Activated T-cell treated with anti-CD3 and anti-CD28 coated beads, Interleukin-2, amount 50 U/mL, for 24 hours (primary cell): ENCODE measurements at regions not wholly inside any gene's neighbourhood (a gene's known extent, or its start where the extent isn't known, plus 50 kb on each side); places are given as distances from the start of the nearest gene placed in this dataset.
"Not testable (repeated sequence)": the region's sequence is repeated elsewhere in the genome, so short reads cannot be mapped to it uniquely, and the experiment has no call there.

Source experiments
- DNase-seq: peaks from one replicate; pipeline ENCODE4 v3.0.0-alpha.2; 2020
- H3K27ac Mint-ChIP-seq: 2 replicates; pipeline ENCODE4 v1.8.0; 2020; ENCODE audit warnings: mild to moderate bottlenecking, mixed read lengths
- H3K27me3 Mint-ChIP-seq: 2 replicates; pipeline ENCODE4 v1.8.0; 2020; ENCODE audit warnings: mixed read lengths
- H3K36me3 Mint-ChIP-seq: 2 replicates; pipeline ENCODE4 v1.8.0; 2020; ENCODE audit warnings: low read depth, mixed read lengths
- H3K4me1 Mint-ChIP-seq: 2 replicates; pipeline ENCODE4 v1.8.0; 2020; ENCODE audit warnings: low read depth, mixed read lengths
- H3K4me3 Mint-ChIP-seq: 2 replicates; pipeline ENCODE4 v1.8.0; 2020; ENCODE audit warnings: mild to moderate bottlenecking, moderate library complexity, mixed read lengths
- H3K9me3 Mint-ChIP-seq: 2 replicates; pipeline ENCODE4 v1.8.0; 2020; ENCODE audit warnings: mixed read lengths

GRCh38 chr12:131466932-131467331 is 244.0 kb upstream of the SFSWAP start:
- Mint-ChIP-seq H3K4me3 (no peak overlapping the region), H3K27ac (no peak overlapping the region), H3K36me3 (no peaks in the 10 kb centered on the region), H3K4me1 (no peaks in the 10 kb centered on the region), H3K9me3 (no peaks in the 10 kb centered on the region), H3K27me3 (peaks cover 4% of the 10 kb centered on the region)
- DNase-seq: no peak

DNA sequence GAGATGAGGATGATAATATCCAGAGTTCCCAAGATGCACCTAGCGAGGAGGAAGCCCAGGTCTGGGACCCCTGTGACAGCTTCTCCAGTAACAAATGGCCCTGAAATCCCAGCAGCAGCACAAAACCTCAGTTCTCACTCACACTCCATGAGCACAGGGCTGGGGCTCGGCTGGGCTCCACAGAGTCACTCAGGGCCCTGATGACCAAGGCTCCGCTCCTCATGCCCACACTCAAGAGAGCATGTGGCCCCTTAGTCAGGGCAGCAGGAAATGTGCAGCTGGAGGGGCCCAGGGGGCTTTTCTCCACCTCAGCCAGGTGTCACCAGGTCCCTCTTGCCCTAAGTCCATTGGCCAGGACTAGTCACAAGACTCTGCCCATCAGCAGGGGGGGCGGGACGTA is 242.7 kb upstream of the SFSWAP start:
- H3K4me1 Mint-ChIP-seq: no peaks in the 10 kb centered on the region
- H3K36me3 Mint-ChIP-seq: no peaks in the 10 kb centered on the region

GRCh38 chr12:131469945-131470344 is 240.9 kb upstream of the SFSWAP start:
- DNase-seq, H3K27me3 Mint-ChIP-seq, H3K4me1 Mint-ChIP-seq, H3K4me3 Mint-ChIP-seq, H3K27ac Mint-ChIP-seq, H3K36me3 Mint-ChIP-seq, H3K9me3 Mint-ChIP-seq: not testable (repeated sequence)

More for the DNA sequence above, 242.7 kb upstream of the SFSWAP start:
- no peaks in the 10 kb centered on the region for H3K9me3 Mint-ChIP-seq
- no peak for DNase-seq
- H3K27me3 Mint-ChIP-seq: peaks cover 4% of the 10 kb centered on the region
- no peak overlapping the region for H3K27ac Mint-ChIP-seq
- no peak overlapping the region for H3K4me3 Mint-ChIP-seq

DNA sequence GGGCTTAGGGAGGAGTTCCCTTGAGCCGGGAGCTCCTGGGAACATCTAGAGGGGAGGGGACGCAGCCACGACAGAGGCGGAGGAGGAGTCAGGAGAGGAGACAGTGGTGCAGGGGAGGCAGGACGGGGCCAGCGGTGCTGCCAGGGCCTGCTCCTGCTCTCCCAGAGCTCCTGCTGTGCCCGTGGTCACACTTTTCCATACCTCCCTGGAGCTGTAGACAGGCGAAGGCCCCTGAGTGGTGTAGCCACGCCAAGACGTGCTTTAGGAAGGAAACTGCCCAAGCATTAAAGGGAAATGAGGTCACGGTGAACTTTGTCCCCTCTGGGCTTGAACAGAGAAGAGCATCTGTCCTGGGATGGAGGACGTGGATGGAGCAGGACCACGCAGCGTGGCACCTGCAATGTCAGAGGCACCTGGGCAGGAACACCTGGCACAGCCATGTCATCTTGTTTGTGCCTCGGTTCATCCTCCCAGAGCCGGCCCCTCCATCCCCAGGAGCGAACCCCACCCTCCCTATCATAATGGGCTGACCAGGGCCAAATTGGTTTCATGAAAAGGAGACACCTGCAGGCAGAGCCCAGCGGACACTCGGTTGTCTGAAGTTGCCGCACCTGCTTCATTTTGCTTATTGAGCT is 239.5 kb upstream of the SFSWAP start:
- Mint-ChIP-seq H3K27me3 (peaks cover 4% of the 10 kb centered on the region), H3K36me3 (no peaks in the 10 kb centered on the region), H3K4me3 (no peak overlapping the region)

GRCh38 chr12:131471946-131472732 is 238.8 kb upstream of the SFSWAP start:
- peaks cover 4% of the 10 kb centered on the region for H3K4me1 Mint-ChIP-seq
- H3K27me3 Mint-ChIP-seq: peaks cover 4% of the 10 kb centered on the region

More for the DNA sequence above, 239.5 kb upstream of the SFSWAP start:
- no peak for DNase-seq
- Mint-ChIP-seq H3K4me1 (peaks cover 4% of the 10 kb centered on the region), H3K27ac (no peak overlapping the region), H3K9me3 (no peaks in the 10 kb centered on the region)

GRCh38 chr12:131473261-131473660 is 237.6 kb upstream of the SFSWAP start:
- no peak overlapping the region for H3K27ac Mint-ChIP-seq
- peaks cover 4% of the 10 kb centered on the region for H3K4me1 Mint-ChIP-seq
- H3K4me3 Mint-ChIP-seq: no peak overlapping the region
- H3K27me3 Mint-ChIP-seq: peaks cover 4% of the 10 kb centered on the region
- no peaks in the 10 kb centered on the region for H3K36me3 Mint-ChIP-seq
- no peak for DNase-seq
- H3K9me3 Mint-ChIP-seq: no peaks in the 10 kb centered on the region

More at GRCh38 chr12:131471946-131472732, 238.8 kb upstream of the SFSWAP start:
- Mint-ChIP-seq H3K9me3 (no peaks in the 10 kb centered on the region), H3K36me3 (no peaks in the 10 kb centered on the region), H3K4me3 (no peak overlapping the region), H3K27ac (no peak overlapping the region)
- DNase-seq: no peak

DNA sequence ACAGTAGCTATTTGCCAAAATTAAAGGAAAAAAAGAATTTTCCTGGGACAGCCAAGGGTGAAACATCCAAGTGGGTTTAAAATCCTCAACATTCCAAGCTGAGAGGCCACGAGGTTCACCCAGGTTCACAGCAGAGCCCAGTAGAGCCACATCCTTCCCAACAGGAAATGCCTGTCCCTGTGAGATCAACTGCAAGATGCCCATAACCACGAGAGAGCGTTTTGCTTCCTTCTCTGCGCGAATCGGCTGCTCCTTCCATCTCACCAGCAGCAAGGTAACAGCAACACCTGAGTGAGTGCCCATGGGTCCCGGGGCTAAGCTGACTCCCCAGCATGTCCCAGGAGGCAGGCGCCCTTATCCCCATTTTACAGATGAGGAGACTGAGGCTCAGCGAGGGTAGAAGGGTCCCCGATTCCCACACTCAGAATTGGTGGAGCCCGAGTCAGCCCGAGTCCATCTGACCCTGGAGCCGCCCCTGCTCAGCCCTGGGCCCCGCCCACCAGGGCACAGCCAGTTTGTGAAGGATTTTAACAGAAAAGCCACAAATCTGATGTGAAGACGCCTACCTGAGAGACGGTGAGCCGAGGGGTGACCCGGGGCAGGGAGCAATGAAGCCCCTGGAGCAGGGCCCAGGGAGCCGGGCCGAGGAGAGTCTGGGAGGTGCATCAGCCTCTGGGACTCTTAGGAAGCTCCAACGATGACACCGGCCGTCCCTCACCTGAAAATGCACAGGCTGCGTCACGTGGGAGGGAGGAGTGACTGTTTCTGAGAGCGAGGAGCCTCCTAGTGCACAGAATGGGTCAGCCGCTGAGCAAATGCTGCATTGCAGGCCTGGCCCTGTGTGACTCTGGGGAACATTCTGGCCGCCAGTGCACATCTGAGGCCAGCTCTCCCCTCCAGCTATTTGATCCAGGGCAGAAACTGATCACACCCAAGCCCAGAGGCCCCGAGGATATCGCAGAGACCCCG is 236.9 kb upstream of the SFSWAP start:
- no peaks in the 10 kb centered on the region for H3K9me3 Mint-ChIP-seq
- H3K27ac Mint-ChIP-seq: no peak overlapping the region
- no peak overlapping the region for H3K4me3 Mint-ChIP-seq

GRCh38 chr12:131475012-131475411 is 235.9 kb upstream of the SFSWAP start:
- not testable (repeated sequence) for H3K9me3 Mint-ChIP-seq, DNase-seq, H3K36me3 Mint-ChIP-seq, H3K27ac Mint-ChIP-seq, H3K27me3 Mint-ChIP-seq, H3K4me1 Mint-ChIP-seq, H3K4me3 Mint-ChIP-seq

More for the DNA sequence above, 236.9 kb upstream of the SFSWAP start:
- Mint-ChIP-seq H3K4me1 (peaks cover 4% of the 10 kb centered on the region), H3K36me3 (no peaks in the 10 kb centered on the region), H3K27me3 (peaks cover 4% of the 10 kb centered on the region)
- DNase-seq: no peak

- H3K4me1 Mint-ChIP-seq: peaks cover 4% of the 10 kb centered on the region
- no peak overlapping the region for H3K4me3 Mint-ChIP-seq
- H3K9me3 Mint-ChIP-seq: no peaks in the 10 kb centered on the region
- H3K36me3 Mint-ChIP-seq: no peaks in the 10 kb centered on the region
- DNase-seq: no peak
- no peak overlapping the region for H3K27ac Mint-ChIP-seq
- H3K27me3 Mint-ChIP-seq: no peaks in the 10 kb centered on the region
Observed at GRCh38 chr12:131477613-131478012, 233.3 kb upstream of the SFSWAP start.

- Mint-ChIP-seq H3K27ac (no peak overlapping the region), H3K27me3 (no peaks in the 10 kb centered on the region), H3K9me3 (no peaks in the 10 kb centered on the region), H3K36me3 (no peaks in the 10 kb centered on the region), H3K4me1 (peaks cover 4% of the 10 kb centered on the region), H3K4me3 (no peak overlapping the region)
- DNase-seq: no peak
Observed at GRCh38 chr12:131478468-131478867, 232.4 kb upstream of the SFSWAP start.

DNA sequence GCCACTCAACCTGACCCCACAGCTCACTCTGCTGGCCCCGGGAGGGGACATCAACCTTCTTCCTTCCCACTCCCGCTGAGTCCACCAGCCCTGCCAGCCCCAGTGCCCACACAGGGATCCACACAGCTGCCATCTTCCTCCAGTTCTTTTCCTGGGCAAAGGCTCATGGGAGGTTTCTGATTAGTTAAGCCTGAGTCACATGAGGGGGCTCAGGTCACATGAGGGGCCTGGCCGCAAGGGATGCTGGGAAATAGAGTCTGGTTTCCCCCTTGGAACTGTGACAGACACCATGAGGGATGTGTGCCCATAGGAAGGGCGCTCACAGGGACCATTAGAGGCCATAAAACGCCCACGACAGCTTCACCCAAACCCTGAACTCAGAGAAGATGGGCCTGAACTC is 228.7 kb upstream of the SFSWAP start:
- Mint-ChIP-seq H3K4me1 (no peaks in the 10 kb centered on the region), H3K36me3 (no peaks in the 10 kb centered on the region), H3K4me3 (no peak overlapping the region), H3K27me3 (no peaks in the 10 kb centered on the region), H3K27ac (no peak overlapping the region), H3K9me3 (no peaks in the 10 kb centered on the region)
- DNase-seq: no peak

DNA sequence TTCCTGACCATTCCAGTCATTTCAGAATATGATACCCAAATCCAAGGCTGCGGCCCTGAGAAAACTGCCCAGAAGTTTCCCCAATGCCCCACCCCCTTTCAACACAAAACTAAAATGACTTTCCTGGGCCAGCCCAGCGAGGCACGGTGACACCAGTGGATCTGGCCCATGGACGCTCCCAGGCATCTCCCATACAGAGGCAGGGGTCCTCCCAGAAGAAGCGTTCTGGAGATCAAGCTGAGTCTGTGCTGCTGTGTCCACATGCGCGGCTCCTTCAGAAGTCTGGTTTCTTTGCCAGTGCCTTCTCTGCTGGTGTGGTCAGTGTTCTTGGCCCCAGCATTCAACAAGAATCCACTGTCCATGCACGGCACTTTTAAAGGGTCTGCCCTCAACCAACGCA is 228.2 kb upstream of the SFSWAP start:
- no peak overlapping the region for H3K4me3 Mint-ChIP-seq
- H3K4me1 Mint-ChIP-seq: no peaks in the 10 kb centered on the region
- H3K27ac Mint-ChIP-seq: no peak overlapping the region
- H3K9me3 Mint-ChIP-seq: no peaks in the 10 kb centered on the region
- no peaks in the 10 kb centered on the region for H3K36me3 Mint-ChIP-seq
- no peak for DNase-seq
- no peaks in the 10 kb centered on the region for H3K27me3 Mint-ChIP-seq

DNA sequence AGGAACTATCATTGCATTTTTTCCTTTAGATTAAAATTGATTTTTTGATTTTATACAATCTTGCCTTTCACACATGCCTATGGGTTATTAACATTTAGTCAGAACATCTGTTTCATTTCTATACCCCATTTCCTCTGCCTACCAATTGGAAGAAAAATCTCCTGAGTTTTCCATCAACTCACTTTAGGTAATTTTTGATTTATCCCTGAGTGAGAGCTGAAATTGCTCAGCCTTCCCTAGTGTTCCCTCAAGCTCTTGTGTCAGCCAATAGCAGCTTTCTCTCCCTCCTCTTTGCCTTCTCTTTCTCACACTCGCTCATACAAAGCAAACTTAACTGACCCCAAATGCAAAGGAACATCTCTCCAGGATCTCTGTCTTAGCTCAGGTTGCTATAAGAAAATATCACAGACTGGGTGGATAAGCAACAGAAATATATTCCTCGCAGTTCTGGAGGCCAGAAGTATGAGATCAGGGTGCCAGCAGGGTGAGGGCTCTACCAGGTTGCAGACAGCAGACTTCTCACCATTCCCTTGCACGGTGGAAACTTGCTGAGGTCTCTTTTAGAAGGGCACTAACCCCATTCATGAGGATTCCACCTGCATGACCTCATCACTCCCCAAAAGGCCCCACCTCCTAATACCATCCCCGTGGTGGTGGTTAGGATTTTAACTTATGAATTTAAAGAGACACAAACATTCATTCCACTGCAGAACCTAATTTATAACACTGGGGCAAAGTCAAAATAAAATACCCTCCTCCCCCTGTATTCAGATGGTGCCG is 224.2 kb upstream of the SFSWAP start:
- DNase-seq: no peak
- Mint-ChIP-seq H3K36me3 (no peaks in the 10 kb centered on the region), H3K4me1 (no peaks in the 10 kb centered on the region), H3K27me3 (peaks cover 3% of the 10 kb centered on the region), H3K4me3 (no peak overlapping the region), H3K9me3 (no peaks in the 10 kb centered on the region), H3K27ac (no peak overlapping the region)
